CD4-positive, CD25-positive, alpha-beta regulatory T cell (primary cell): ENCODE measurements at regions not wholly inside any gene's neighbourhood (a gene's known extent, or its start where the extent isn't known, plus 50 kb on each side); places are given as distances from the start of the nearest gene placed in this dataset.

Experiments
- ATAC-seq, 2 donors: fragments of 150-1000 bp; cut with Tn5 transposase; one replicate each; pipeline ENCODE4 v1.10.0; 2021; ENCODE audit warnings: low read depth in 2 of 2, moderate number of reproducible peaks in 2 of 2, moderate library complexity in 1 of 2
- DNase-seq, 3 donors: peaks; one replicate each; pipeline versions ENCODE4 v3.0.0 to v3.0.0-alpha.2; 2012 to 2022; ENCODE audit warnings: mixed read lengths in 1 of 3
- H3K27ac ChIP-seq: one replicate; pipeline ENCODE4 v1.7.0; 2013; ENCODE audit warnings: mild to moderate bottlenecking, low read length; ENCODE audit not compliant: insufficient read depth, poor library complexity, severe bottlenecking
- H3K27me3 ChIP-seq: one replicate; pipeline ENCODE4 v1.7.0; 2013; ENCODE audit warnings: low read length; ENCODE audit not compliant: control insufficient read depth, insufficient read depth
- H3K36me3 ChIP-seq: one replicate; pipeline ENCODE4 v1.7.0; 2013; ENCODE audit warnings: mild to moderate bottlenecking, low read length, moderate library complexity; ENCODE audit not compliant: control insufficient read depth, insufficient read depth
- H3K4me1 ChIP-seq: 2 replicates; pipeline ENCODE4 v1.7.0; 2013; ENCODE audit warnings: mild to moderate bottlenecking, low read length; ENCODE audit not compliant: insufficient read depth, control insufficient read depth, poor library complexity, severe bottlenecking
- H3K4me3 ChIP-seq: one replicate; pipeline ENCODE4 v1.7.0; 2013; ENCODE audit warnings: low read depth, mild to moderate bottlenecking, low read length, moderate library complexity
- H3K9me3 ChIP-seq, 2 experiments: 1 replicate in 1 of 2; 2 replicates in 1 of 2; pipeline ENCODE4 v1.7.0; 2013; ENCODE audit warnings: low read length in 2 of 2, mild to moderate bottlenecking in 1 of 2, moderate library complexity in 1 of 2; ENCODE audit not compliant: control insufficient read depth in 2 of 2
- H3K27ac Mint-ChIP-seq, 3 donors: one replicate each; pipeline ENCODE4 v1.8.0; 2020 to 2022; ENCODE audit warnings: mild to moderate bottlenecking in 3 of 3, mixed read lengths in 3 of 3, moderate library complexity in 2 of 3
- H3K27me3 Mint-ChIP-seq: one replicate; pipeline ENCODE4 v1.8.0; 2022; ENCODE audit warnings: mild to moderate bottlenecking, mixed read lengths
- H3K36me3 Mint-ChIP-seq: one replicate; pipeline ENCODE4 v1.8.0; 2020; ENCODE audit warnings: mixed read lengths
- H3K4me1 Mint-ChIP-seq, 4 donors: one replicate each; pipeline ENCODE4 v1.8.0; 2020 to 2022; ENCODE audit warnings: mixed read lengths in 4 of 4, mild to moderate bottlenecking in 1 of 4
- H3K4me3 Mint-ChIP-seq, 4 donors: one replicate each; pipeline ENCODE4 v1.8.0; 2020 to 2022; ENCODE audit warnings: mild to moderate bottlenecking in 4 of 4, mixed read lengths in 4 of 4, moderate library complexity in 3 of 4
- H3K9me3 Mint-ChIP-seq, 7 donors: one replicate each; pipeline ENCODE4 v1.8.0; 2020 to 2022; ENCODE audit warnings: mixed read lengths in 7 of 7, mild to moderate bottlenecking in 3 of 7, moderate library complexity in 2 of 7

DNA sequence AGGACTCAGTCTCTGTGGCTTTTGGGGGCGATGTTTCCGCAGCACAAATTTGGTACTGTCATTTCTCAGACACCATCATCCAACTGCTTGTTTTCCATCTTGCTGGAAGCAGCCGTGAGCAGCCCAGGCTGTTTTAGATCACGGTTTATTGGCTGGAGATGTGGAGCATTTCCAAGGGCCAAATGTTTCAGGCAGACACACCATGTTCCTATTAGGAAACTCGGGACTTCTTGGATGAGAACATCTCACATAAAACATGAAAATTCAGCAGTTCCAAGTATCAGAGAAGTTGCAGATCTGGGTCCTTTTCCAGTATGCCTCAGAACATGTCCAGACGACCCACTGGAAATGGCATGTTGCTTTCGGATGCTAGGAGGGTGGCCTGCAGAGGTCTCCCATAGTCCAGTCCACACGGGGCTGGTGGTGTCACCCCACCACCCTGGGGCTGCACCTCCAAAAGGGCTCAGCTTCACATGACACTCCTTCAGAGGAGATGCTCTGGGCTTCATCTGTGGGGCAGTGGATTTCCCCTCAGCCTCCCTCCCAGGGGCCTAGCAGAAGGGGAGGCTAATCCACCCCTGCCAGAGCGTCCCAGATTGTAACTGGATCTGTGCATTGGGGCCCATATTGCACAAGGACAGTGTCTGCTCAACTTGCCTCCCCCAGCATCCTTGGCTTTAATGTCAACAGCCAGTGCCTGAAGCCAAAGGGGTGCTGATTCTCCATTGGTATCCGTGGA is 176.3 kb downstream of the SCP2D1 start:
- peaks cover 0 to 6% (median 3%) of the 10 kb centered on the region in 7 donors for H3K9me3 Mint-ChIP-seq
- ATAC-seq = no peak
- H3K4me1 Mint-ChIP-seq = no peaks in the 10 kb centered on the region

DNA sequence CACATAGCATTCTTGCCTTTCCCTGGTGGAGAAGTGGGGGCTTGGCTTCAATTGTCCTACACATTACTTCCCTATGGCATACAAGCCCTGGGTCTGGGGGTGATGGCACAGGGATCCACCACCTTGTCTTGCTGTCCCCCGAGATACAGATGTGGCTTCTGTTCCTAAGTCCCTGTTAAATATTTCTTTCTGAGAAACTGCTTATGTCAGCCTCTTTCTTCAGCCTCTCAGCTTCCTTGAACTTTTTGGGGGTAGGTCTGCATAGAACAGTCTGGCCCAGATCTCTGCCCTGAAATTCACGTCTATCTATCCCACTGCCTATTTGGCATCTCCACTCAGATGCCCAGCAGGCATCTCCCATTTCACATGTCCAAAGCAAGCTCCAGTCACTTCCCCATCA is 177.4 kb downstream of the SCP2D1 start:
- no peaks in the 10 kb centered on the region for H3K9me3 ChIP-seq
- no peak for ATAC-seq
- H3K27me3 Mint-ChIP-seq = peaks cover 5% of the 10 kb centered on the region
- H3K4me1 Mint-ChIP-seq = no peaks in the 10 kb centered on the region
- no peaks in the 10 kb centered on the region for H3K27me3 ChIP-seq
- H3K27ac Mint-ChIP-seq = no peak overlapping the region
- no peaks in the 10 kb centered on the region for H3K36me3 Mint-ChIP-seq
- no peak overlapping the region for H3K27ac ChIP-seq
- H3K36me3 ChIP-seq = no peaks in the 10 kb centered on the region
- peaks cover 0 to 9% (median 3%) of the 10 kb centered on the region in 7 donors for H3K9me3 Mint-ChIP-seq
- no peaks in the 10 kb centered on the region for H3K4me1 ChIP-seq
- H3K4me3 ChIP-seq = no peak overlapping the region
- no peak overlapping the region for H3K4me3 Mint-ChIP-seq
- no peak for DNase-seq

More for the DNA sequence above, 176.3 kb downstream of the SCP2D1 start:
- Mint-ChIP-seq H3K4me3 (no peak overlapping the region), H3K27ac (no peak overlapping the region), H3K27me3 (peaks cover 5% of the 10 kb centered on the region), H3K36me3 (no peaks in the 10 kb centered on the region)
- Histone ChIP-seq H3K27ac (no peak overlapping the region), H3K9me3 (no peaks in the 10 kb centered on the region), H3K4me1 (no peaks in the 10 kb centered on the region), H3K4me3 (no peak overlapping the region), H3K36me3 (no peaks in the 10 kb centered on the region), H3K27me3 (no peaks in the 10 kb centered on the region)
- DNase-seq = no peak

DNA sequence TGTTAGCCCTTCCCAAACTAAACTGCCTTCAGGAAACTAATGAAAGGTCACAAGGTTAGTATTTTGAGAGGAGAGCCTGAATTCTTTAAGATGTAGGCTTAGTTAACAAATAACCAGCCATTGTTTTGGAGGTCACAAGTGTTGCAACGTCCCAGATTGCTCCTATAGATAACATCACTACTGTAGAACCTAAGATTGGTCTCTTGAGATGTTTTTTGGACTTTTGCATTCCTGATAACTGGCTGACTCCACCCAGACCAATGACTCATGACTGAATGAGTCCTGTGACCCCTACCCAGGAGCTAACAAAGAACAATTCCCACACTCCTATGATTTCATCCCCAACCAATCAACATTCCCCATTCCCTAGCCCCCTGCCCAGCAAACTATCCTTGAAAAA is 178.8 kb downstream of the SCP2D1 start:
- DNase-seq = no peak
- Histone ChIP-seq H3K4me3 (no peak overlapping the region), H3K36me3 (no peaks in the 10 kb centered on the region), H3K4me1 (no peaks in the 10 kb centered on the region), H3K27me3 (no peaks in the 10 kb centered on the region), H3K27ac (no peak overlapping the region), H3K9me3 (no peaks in the 10 kb centered on the region)
- H3K4me1 Mint-ChIP-seq = no peaks in the 10 kb centered on the region
- no peak for ATAC-seq
- peaks cover 0 to 9% (median 3%) of the 10 kb centered on the region in 7 donors for H3K9me3 Mint-ChIP-seq
- H3K4me3 Mint-ChIP-seq = no peak overlapping the region
- H3K27ac Mint-ChIP-seq = no peak overlapping the region
- H3K36me3 Mint-ChIP-seq = no peaks in the 10 kb centered on the region
- H3K27me3 Mint-ChIP-seq = peaks cover 5% of the 10 kb centered on the region

DNA sequence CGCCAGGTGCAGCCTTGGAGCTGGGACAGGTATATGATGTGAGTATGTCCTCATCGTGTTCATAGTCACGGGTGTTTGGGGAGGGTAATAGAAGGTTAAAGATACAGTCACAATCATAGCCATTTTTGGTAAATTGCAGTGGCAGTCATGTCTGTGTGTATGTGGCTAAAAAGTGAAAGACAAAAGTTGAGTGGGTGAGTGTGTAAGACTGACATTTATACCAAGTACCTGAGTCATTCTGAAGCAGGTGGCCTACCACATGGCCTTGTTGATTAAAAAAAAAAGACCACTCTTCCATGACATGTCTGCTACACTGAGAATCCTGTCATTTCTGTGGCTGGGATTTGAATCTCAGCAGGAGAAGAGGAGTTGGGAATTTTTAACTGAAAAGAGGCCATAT is 181.9 kb downstream of the SCP2D1 start:
- Mint-ChIP-seq H3K4me3 (no peak overlapping the region), H3K27ac (no peak overlapping the region), H3K36me3 (no peaks in the 10 kb centered on the region), H3K9me3 (peaks cover 0 to 9% (median 3%) of the 10 kb centered on the region in 7 donors), H3K27me3 (peaks cover 5% of the 10 kb centered on the region), H3K4me1 (no peaks in the 10 kb centered on the region)
- H3K4me3 ChIP-seq = no peak overlapping the region
- H3K4me1 ChIP-seq = no peaks in the 10 kb centered on the region
- ATAC-seq = no peak
- H3K9me3 ChIP-seq = no peaks in the 10 kb centered on the region
- H3K27ac ChIP-seq = no peak overlapping the region
- DNase-seq = no peak
- no peaks in the 10 kb centered on the region for H3K36me3 ChIP-seq
- no peaks in the 10 kb centered on the region for H3K27me3 ChIP-seq

DNA sequence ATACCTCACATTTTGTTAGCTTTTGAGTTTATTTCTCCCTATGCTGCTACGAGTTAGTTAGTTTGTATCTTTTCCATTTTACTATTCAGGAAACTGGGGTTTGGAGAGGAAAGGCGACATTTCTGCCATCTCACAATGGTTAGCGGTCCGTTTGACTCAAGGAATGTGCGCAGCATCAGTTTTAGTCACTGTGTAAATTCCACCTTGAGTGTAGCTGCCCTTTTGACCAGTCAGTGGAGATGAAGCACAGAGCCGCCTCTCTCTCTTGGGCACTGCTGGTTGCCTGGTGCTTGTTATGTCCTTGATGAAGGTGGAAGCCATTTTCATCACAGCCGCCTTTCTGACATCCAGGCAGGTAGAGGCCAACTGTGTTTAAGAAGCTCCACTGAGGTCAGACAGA is 185.5 kb downstream of the SCP2D1 start:
- H3K27ac ChIP-seq = no peak overlapping the region
- no peak overlapping the region for H3K4me3 ChIP-seq
- no peaks in the 10 kb centered on the region for H3K36me3 ChIP-seq
- no peak overlapping the region for H3K27ac Mint-ChIP-seq
- H3K4me1 ChIP-seq = no peaks in the 10 kb centered on the region
- H3K9me3 ChIP-seq = no peaks in the 10 kb centered on the region
- H3K9me3 Mint-ChIP-seq = peaks cover 0 to 5% (median 0%) of the 10 kb centered on the region in 7 donors
- DNase-seq (no peak), ATAC-seq (no peak)
- H3K36me3 Mint-ChIP-seq = no peaks in the 10 kb centered on the region
- no peak overlapping the region for H3K4me3 Mint-ChIP-seq
- H3K4me1 Mint-ChIP-seq = no peaks in the 10 kb centered on the region
- peaks cover 5% of the 10 kb centered on the region for H3K27me3 Mint-ChIP-seq
- H3K27me3 ChIP-seq = no peaks in the 10 kb centered on the region

DNA sequence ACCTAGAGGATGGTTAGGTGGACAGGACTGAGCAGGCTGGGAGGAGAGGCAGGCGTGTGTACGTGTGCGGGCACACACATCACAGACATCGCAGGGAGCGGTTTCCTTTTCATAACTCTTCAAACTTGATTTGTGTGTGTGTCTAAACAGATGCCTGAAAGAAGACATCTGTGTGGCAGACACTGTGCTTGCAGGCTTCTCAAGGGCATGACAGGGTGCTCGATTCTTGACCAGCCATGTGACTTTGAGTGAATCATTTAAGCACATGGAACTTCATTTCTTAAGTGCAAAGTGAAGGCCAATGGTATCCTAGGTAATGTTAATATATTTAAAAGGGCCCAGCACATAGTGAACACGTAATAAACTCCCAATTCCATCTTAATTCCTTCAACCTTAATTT is 186.5 kb downstream of the SCP2D1 start:
- DNase-seq (no peak), ATAC-seq (no peak)
- H3K36me3 ChIP-seq = no peaks in the 10 kb centered on the region
- Mint-ChIP-seq H3K36me3 (no peaks in the 10 kb centered on the region), H3K27ac (no peak overlapping the region), H3K9me3 (peaks cover 0 to 2% (median 0%) of the 10 kb centered on the region in 7 donors), H3K4me1 (no peaks in the 10 kb centered on the region), H3K4me3 (no peak overlapping the region), H3K27me3 (no peaks in the 10 kb centered on the region)
- H3K4me1 ChIP-seq = no peaks in the 10 kb centered on the region
- H3K9me3 ChIP-seq = no peaks in the 10 kb centered on the region
- no peaks in the 10 kb centered on the region for H3K27me3 ChIP-seq
- no peak overlapping the region for H3K27ac ChIP-seq
- no peak overlapping the region for H3K4me3 ChIP-seq

DNA sequence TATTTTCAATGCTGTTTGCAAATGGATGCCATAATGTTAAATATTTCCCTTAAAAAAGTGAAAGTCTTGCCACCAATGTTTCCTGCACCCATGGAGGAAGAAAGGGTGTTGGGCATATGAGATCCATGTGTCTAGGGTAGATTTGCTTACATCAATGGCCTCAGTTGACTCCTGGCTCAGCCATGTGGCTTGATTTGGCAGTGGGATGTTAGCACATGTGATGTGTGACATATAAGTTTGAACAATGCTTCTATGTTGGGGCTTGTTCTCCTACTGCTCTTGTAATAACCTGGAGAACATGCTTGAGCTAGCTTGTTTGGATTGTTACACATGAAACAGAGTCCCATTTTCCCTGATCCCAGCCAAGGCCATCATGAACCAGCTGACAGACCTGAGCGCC is 187.6 kb downstream of the SCP2D1 start:
- Mint-ChIP-seq H3K4me3 (no peak overlapping the region), H3K4me1 (no peaks in the 10 kb centered on the region), H3K27ac (no peak overlapping the region), H3K36me3 (no peaks in the 10 kb centered on the region), H3K9me3 (no peaks in the 10 kb centered on the region), H3K27me3 (no peaks in the 10 kb centered on the region)
- no peak overlapping the region for H3K27ac ChIP-seq
- H3K27me3 ChIP-seq = no peaks in the 10 kb centered on the region
- no peaks in the 10 kb centered on the region for H3K9me3 ChIP-seq
- H3K4me3 ChIP-seq = no peak overlapping the region
- DNase-seq (no peak), ATAC-seq (no peak)
- H3K4me1 ChIP-seq = no peaks in the 10 kb centered on the region
- H3K36me3 ChIP-seq = no peaks in the 10 kb centered on the region
